Prostate gland (tissue), 2 donors: ENCODE measurements at regions not wholly inside any gene's neighbourhood (a gene's known extent, or its start where the extent isn't known, plus 50 kb on each side); places are given as distances from the start of the nearest gene placed in this dataset.

Source experiments
- CTCF ChIP-seq, 4 experiments: fragments of 200-600 bp in 2 of 4; fragments of 450-650 bp in 2 of 4; sonication (generic) in 2 of 4; IDR thresholded peaks; 1 replicate in 3 of 4; 2 replicates in 1 of 4; pipeline ENCODE4 v1.5.1; 2016 to 2019; ENCODE audit warnings: antibody characterized with exemption in 4 of 4, mild to moderate bottlenecking in 2 of 4, moderate library complexity in 2 of 4
- POLR2A ChIP-seq: fragments of 450-650 bp; IDR thresholded peaks from one replicate; pipeline ENCODE4 v1.6.1; 2016; ENCODE audit warnings: antibody characterized with exemption, mild to moderate bottlenecking

- no peak for TF ChIP-seq POLR2A
- TF ChIP-seq CTCF (IDR thresholded peaks at IDR 0.05) = no peak
These were observed 215.4 kb upstream of the PGRMC2 start for GRCh38 chr4:128502818-128503527.
